Testis (tissue), 2 donors: ENCODE measurements at regions not wholly inside any gene's neighbourhood (a gene's known extent, or its start where the extent isn't known, plus 50 kb on each side); places are given as distances from the start of the nearest gene placed in this dataset.
"Not testable (repeated sequence)": the region's sequence is repeated elsewhere in the genome, so short reads cannot be mapped to it uniquely, and the experiment has no call there.

Experiments used
- CTCF ChIP-seq, 3 experiments: fragments of 450-650 bp in 2 of 3; fragments of 200-600 bp in 1 of 3; sonication (generic) in 1 of 3; IDR thresholded peaks; one replicate each; pipeline ENCODE4 v1.5.1; 2016 to 2019; ENCODE audit warnings: antibody characterized with exemption in 3 of 3, mild to moderate bottlenecking in 2 of 3, moderate library complexity in 1 of 3
- POLR2A ChIP-seq: fragments of 450-650 bp; IDR thresholded peaks from one replicate; pipeline ENCODE4 v1.6.1; 2017; ENCODE audit warnings: antibody characterized with exemption, mild to moderate bottlenecking, moderate library complexity

GRCh38 chr10:52403801-52404200 is 89.7 kb downstream of the DKK1 start:
- not testable (repeated sequence) for TF ChIP-seq CTCF (IDR thresholded peaks at IDR 0.05); POLR2A
